ENCODE measurements at regions not wholly inside any gene's neighbourhood (a gene's known extent, or its start where the extent isn't known, plus 50 kb on each side); places are given as distances from the start of the nearest gene placed in this dataset.
"Not testable (repeated sequence)": the region's sequence is repeated elsewhere in the genome, so short reads cannot be mapped to it uniquely, and the experiment has no call there.

DNA sequence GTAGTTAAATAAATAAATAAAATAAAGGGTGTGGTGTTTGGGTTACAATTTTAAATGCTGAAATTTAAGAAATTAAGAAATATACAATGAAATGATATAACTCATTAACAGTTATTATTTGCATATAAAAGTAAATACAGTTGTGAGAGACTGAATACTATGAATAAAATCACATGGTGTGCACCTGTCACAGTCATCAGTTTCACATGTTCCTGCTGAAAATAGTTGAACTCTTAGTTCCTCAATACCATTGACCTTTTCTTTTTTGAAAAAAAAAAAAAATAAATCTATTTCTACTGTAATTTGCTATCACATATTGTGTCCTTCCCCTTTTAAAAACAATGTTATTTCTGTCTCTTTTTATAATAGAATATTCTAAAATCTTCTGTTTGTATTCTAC lies 130.9 kb upstream of the CHD1 start:
- no peak for DNase-seq (ENCODE audit: low spot score)

DNA sequence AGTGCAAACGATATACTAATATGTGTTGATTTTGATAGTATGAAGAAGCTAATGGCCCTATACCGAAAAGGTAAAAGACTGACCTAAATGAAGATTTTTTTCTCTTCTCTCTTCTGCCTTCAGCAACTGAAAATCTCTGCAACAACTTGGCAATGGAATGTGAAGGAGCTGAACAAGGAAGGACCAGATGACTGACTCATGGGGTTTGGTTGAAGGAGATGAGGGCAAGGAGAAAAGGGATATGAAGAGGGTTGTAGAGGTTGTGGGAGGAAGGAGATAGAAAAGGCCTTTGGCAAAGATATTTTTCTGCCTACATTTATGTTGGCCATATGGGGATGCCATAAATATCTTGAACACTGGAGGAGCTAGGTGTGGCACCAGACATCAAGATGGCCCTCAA lies 129.7 kb upstream of the CHD1 start:
- DNase-seq (ENCODE audit: low spot score), result no peak

DNA sequence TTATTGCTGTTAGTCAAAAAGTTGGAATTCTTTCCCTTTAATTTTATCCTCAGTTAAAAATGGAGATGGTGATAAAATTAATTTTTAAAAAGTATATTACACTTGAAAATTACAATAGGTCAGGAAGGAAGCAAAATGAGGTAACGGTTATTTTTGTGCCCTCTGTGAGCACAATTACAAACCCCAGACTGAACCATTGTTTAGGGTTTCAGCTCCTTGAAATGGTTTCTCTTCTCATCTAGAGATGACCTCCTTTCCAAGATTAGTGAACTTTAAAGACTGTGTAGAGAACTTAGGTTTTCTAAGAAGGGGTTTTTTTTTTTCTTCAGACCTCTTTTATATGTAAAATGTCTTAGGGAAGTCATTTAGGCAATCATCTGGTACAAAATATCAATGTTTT lies 126.2 kb upstream of the CHD1 start:
- peak; percentile 38 for DNase-seq (ENCODE audit: low spot score)

DNA sequence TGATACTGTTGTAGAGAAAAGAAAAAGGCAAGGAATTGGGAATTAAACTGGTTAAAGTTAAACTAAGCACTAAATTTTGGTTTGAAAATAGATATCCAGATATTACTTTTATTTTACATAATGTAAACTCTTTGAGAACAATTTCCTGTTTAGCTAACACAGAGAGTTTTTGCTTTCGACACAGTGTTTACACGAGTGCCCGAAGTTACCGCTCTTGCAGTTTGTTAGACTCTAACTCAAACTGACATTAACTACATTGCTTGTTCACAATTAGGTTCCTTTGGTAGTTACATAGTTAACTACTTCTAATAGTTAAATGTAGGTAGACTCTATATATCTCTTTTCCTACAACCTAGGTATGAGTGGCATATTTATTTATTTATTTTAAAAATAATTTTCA lies 117.1 kb upstream of the CHD1 start:
- no peak for DNase-seq (ENCODE audit: low spot score)

DNA sequence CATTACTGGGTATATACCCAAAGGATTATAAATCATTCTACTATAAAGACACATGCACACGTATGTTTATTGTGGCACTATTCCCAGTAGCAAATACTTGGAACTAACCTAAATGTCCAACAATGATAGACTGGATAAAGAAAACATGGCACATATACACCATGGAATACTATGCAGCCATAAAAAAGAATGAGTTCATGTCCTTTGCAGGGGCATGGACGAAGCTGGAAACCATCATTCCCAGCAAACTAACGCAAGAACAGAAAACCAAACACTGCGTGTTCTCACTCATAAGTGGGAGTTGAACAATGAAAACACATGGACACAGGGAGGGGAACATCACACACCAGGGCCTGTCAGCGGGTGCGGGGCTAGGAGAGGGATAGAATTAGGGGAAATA lies 114.5 kb upstream of the CHD1 start:
- DNase-seq (ENCODE audit: low spot score), result not testable (repeated sequence)

DNA sequence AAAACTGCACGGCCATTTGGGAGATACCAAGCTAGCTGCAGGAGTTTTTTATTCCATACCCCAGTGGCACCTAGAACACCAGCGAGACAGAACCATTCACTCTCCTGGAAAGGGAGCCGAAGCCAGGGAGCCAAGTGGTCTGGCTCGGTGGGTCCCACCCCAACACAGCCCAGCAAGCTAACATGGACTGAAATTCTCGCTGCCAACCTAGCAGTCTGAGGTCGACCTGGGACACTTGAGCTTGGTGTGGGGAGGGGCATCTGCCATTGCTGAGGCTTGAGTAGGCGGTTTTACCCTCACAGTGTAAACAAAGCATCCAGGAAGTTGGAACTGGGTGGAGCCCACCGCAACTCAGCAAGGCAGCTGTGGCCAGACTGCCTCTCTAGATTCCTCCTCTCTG lies 108.9 kb upstream of the CHD1 start:
- DNase-seq (ENCODE audit: low spot score), result no peak

DNA sequence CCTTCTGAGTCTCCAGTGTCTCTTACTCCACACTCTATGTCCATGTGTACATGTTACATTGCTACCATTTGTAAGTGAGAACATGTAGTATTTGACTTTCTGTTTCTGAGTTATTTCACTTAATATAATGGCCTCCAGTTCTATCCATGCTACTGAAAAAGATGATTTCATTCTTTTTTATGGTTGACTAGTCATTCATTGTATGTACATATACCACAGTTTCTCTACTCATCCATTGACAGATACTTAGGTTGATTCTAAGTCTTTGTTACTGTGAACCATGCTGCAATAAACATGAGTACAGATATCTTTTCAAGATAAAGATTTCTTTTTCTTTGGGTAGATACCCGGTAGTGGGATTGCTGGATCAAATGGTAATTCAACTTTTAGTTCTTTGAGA lies 107.1 kb upstream of the CHD1 start:
- DNase-seq (ENCODE audit: low spot score), result no peak

DNA sequence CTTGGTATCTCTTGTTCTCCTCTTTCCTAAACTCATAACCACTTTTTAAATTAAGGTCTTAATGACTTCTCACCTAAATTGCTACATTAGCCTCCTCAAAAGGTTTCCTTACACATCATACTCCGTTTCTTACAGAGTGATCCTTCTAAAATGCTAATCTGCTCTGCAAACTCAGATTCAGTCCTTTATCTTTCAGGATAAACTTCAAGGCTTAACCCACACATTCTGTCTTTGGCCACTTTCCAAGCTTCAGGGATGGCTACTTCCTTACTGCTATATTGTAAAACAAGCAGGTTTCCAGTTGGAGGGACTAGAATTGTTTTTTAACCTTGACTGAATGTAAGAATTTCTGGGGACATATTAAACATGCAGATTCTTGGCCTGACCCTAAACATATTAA lies 105.5 kb upstream of the CHD1 start:
- DNase-seq (ENCODE audit: low spot score), result no peak

DNA sequence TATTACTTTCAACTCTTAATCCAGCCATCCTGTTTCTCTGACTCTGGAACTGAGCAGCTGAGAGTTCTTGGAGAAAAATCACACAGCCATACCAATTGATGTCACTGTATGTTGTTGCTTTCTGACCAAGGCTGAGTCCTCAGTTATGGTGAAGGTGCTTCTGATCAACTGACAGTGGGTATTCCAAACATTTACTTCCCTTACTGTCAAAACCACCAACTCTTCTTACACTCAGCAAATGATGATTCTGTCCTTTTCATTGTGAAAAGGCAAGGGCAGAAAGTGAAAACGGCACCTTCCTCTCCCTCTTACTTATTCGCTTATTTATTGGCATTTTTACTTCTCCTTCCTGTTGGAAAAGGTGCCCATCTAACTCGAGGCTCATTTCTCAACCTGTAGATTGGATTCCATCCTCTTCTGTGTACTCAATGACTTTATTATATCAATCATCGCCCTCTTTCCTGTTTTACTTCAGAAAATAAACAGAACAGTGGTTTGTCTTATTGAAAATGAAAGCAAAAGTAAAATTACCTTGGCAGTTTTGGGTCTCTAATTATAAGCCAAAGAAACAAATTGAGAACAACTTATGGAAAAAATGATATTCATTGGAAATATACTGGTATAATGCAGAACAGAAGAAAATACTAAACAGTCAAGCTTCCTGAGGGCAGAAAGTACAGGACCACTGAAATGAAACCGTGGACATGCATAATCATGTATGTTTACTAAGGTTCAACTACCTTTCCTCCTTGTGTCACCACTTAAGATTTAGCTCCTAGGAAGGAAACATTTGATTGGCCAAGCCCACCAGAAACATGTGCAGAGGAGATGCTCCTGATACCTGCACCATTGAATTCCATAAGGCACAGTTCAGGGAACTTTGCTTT lies 104.5 kb upstream of the CHD1 start:
- DNase-seq (ENCODE audit: low spot score), result no peak

DNA sequence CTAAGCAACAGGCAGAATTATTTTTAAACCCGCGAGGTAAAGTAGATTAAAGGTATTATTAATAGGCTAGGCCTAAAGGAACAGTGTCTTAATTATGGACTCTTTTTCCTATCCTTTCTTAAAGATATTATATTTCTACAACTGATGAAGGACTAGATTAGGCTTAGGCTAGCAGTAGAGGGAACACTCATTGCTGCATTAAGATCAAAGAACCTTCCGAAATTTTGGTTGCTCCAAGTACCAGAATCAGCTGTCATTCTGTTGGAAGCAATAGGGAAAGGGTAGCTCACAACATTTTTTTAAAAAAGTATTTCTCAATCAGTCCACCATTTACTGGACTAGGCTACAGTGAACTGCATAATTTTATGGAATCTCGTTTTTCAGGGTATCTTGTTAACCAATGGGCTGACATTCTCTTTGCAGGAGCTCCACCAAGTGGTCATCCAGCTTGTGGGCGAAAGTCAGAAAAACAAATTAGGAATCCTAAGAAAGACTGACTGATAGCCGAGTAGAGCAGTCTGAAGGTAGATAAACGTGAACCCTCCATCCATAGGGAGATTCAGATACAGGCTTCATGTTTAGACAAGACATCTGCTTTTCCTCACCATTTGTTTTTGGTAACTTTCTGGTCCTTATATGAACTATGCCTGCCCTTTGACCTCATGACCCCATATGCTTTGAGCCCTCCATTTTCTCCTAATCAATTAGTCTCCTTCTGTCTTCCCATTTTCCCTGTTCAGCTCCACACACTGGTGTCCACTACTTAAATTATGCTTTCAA lies 103.6 kb upstream of the CHD1 start:
- DNase-seq (ENCODE audit: low spot score), result peak; percentile 67

DNA sequence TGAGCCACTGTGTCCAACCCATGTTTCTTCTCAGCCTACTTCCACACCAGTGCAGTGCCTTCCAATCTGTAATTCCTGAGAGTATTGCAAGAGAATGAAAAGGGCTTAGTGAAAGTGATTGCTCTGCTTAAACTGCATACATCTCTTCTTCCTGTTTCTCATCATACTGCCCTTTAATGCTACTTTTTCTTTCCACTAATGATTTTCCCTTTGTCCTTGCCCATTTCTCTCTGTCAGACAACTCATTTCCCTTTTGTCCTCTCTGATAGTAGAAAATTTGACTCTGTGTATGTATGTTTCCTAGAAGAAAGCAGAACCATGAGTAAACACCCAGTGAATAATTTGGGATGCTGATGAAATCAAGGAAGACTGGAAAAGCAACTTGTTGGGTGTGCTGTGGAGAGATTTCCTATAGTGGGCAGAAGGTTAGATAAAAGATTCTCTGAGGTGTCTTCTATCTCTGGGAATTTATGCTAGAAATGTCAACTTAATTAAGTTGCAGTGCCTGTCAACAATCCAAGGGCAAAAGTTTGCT lies 102.2 kb upstream of the CHD1 start:
- no peak for DNase-seq (ENCODE audit: low spot score)

DNA sequence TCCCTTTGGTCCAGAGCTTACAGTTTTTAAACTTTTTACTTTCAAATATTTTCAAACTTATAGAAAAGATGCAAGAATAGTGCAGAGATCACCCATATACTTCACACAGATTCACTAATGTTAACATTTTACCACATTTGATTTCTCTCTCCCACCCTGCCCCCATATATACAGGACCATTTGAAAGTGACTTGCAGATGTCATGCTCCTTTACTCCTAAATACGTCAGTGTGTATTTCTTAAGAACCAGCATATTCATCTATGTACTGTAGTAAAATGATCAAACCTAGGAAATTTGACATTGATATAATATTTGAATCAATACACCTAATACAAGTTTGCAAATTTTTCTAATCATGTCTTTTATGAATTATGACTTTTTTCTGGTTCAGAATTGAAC lies 100.4 kb upstream of the CHD1 start:
- DNase-seq (ENCODE audit: low spot score), result no peak

DNA sequence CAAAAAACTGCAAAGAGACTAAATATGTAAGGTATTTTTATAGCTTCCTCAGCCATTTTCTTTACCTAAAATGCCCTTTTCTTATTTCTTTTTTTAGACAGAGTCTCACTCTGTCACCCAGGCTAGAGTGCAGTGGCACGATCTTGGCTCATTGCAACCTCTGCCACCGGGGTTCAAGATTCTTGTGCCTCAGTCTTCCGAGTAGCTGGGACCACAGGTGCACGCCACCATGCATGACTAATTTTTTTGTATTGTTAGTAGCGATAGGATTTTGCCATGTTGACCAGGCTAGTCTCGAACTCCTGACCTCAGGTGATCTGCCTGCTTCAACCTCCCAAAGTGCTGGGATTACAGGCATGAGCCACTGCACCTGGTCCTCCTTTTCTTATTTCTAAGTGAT lies 99.4 kb upstream of the CHD1 start:
- not testable (repeated sequence) for DNase-seq (ENCODE audit: low spot score)

DNA sequence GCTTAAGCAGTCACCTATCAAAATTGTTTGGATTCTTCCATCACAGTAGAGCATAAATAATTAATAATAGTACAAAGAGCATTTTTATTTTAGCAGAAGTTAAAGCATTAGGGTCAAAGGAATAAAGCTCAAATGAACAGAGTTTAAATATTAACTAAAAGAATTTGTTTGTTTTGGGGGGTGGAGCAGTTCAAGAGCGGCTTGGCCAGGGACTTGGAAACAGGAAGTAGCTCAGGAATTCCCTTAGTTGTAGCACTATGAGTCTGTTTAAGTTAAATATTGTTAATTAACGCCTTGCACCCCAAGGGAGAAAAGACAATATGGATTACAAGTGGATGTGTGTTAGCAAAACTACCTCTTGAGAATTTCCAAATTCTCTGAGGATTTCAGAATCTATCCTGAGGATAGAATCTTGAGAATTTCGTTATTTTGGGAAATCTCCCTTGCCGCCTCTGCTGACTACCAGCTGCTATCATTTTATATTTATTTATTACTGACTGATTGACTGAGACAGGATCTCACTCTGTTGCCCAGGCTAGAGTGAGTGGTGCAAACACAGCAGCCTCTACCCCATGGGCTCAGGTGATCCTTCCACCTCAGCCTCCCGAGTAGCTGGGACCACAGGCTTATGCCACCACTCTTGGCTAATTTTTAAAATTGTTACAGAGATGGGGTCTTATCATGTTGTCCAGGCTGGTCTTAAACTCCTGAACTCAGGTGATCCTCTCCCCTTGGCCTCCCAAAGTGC lies 96.7 kb upstream of the CHD1 start:
- DNase-seq (ENCODE audit: low spot score), result no peak

DNA sequence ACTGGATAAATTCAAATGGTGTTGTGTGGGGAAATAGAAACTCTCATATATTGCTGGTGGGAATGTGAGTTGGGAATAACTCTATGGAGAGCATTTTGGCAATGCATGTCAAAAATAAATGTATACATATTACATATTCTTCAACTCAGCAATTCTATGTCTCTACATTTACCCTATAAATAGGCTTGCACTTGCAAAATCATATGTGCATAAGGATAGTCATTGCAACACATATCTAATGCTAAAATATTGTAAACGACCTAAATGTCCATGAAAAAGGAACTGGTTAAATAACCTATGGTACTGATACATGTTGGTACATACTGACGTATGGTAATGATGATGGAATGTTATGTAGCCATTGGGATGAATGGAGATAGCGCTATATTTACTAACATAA lies 94.5 kb upstream of the CHD1 start:
- no peak for DNase-seq (ENCODE audit: low spot score)

DNA sequence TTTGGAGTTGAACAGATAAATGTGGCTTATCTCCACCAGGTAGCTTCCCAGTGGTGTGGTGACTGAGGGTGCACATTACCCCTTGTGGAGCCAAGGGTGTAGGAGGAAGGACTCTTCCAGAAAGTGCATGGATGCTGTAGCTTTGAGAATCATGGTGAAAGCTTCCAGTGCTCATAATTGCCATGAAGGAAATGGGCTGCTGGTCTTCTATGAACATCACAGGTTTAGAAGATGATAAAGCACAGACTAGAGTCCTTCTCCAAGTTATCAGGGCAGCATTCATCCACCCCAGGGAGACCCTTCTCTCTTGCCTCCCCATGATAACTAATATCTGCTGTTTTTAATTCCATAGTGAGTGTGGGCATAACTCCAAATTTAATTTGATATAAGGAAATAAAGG lies 93.4 kb upstream of the CHD1 start:
- no peak for DNase-seq (ENCODE audit: low spot score)

DNA sequence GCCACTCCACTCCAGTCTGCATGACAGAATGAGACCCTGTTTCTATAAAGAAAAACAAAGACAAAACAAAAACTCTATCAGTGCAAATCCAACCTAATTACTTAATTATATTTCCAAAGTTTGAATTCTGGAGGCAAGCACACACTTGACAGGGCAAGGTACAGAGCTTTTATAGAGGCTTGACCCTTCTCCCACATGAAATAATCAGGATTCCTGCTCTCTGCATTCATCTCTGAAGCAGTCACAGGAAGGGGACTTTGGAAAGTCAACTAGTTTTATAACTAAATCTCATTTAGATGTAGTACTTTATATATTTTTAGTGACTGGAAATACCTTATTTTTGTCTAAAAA lies 91.9 kb upstream of the CHD1 start:
- DNase-seq (ENCODE audit: low spot score), result no peak

DNA sequence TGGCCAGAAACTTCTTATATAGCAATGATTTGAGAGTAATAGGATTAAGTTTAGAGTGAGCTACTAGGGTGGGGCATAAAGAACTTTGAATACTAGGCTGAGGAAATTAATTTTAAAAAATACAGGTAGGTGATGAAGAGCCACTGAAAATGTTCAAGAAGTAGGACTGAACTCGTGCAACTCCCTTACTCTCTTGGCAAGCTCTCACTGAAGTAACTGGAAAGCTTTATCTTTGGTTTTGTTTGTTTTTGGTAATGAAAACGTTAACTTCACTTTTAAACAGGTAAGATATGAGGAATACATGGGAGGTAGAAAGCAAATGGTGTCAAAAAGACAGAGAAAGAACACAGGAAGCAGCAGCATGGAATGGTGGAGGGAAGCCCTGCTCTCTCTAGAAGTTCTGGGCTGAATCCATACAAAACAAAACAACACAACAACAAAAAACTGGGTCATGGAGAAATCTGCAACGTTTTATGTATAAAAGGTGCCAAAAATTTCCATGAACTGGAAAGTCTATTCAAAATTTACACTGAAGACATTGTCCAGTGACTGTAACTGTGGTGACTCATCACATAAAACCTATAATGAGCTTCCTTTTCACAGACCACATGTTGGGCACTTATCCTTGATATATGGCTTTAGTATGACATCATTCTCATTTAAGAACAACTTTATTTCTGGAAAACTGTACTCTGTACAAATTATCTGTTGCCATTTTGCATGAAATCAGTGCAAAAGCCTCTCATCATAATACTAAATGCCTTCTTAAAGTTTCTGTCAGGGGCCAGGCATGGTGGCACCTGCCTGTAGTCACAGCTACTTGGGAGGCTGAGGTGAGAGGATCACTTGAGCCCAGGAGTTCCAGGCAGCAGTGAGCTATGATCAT lies 91.2 kb upstream of the CHD1 start:
- peak; percentile 80 for DNase-seq (ENCODE audit: low spot score)

DNA sequence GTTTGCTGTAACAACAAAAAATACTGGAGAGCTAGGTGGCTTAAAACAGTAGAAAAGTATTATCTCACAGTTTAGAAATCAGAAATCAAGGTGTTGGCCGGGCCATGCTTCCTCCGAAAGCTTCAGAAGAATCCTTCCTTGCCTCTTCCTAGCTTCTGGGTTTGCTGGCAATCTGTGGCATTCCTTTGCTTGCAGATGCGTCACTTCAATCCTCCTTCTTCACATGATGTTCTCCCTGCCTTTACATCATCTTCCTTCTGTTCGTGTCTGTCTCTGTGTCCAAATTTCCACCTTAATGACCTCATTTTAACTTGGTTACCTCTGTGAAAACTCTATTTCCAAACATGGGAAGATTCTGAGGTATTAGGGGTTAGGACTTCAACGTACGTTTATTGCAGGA lies 90.4 kb upstream of the CHD1 start:
- no peak for DNase-seq (ENCODE audit: low spot score)

DNA sequence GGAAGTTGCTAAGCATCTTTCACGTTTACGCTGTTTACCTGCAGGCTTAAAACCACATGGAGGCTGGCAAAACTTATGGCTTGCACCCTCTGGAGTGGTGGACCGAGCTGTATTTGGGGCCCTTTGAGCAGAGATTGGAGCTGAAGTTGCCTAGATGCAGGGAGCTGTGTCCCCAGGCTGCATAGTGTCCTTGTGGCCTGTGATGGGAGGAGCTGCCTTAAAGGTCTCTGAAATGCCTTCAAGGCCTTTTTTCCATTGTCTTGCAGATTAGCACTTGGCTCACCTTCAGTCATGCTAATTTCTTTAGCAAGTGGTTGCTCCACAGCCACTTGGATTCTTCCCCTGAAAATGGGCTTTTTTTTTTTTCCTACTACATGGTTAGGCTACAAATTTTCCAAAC lies 81.5 kb upstream of the CHD1 start:
- no peak for DNase-seq (ENCODE audit: low spot score)

DNA sequence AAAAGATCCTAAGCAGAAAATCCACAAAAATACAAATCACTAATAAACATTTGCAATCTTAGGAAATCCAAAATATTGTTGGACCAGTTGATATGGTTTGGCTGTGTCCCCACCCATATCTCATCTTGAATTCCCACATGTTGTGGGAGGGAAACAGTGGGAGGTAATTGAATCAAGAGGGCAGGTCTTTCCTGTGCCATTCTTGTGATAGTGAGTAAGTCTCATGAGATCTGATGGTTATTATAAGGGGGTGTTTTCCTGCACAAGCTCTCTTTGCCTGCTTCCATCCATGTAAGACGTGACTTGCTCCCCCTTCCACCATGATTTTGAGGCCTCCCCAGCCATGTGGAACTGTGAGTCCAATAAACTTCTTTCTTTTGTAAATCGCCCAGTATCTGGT lies 79.2 kb upstream of the CHD1 start:
- not testable (repeated sequence) for DNase-seq (ENCODE audit: low spot score)

DNA sequence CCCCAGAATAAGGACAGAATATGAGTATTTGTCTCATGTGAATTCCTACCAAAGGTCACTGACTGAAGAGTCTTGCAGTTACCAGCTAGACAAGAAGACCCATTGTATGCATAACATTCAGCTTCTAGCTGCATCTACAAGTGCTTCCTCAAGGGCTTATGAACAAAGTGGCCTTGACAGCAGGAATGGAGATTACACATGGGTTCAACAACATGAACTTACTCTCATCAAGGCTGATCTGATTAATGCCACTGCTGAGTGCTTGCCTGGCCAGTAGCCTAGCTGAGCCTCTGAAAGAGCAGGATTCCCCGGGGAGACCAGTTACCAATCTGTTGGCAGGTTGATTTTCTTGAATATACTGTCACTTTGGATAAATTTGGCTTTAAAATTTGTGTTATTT lies 76.7 kb upstream of the CHD1 start:
- no peak for DNase-seq (ENCODE audit: low spot score)
